Peyer's patch (tissue), 4 donors: ENCODE measurements at regions not wholly inside any gene's neighbourhood (a gene's known extent, or its start where the extent isn't known, plus 50 kb on each side); places are given as distances from the start of the nearest gene placed in this dataset.

Experiments used
- POLR2A ChIP-seq, 2 donors: fragments of 450-650 bp; IDR thresholded peaks; one replicate each; pipeline ENCODE4 v1.5.1; 2017; ENCODE audit warnings: antibody characterized with exemption in 2 of 2, mild to moderate bottlenecking in 2 of 2, moderate library complexity in 2 of 2
- TF ChIP-seq, protein P1 (sequence below), 6 experiments: fragments of 450-650 bp in 4 of 6; fragments of 200-600 bp in 2 of 6; sonication (generic) in 1 of 6; IDR thresholded peaks; one replicate each; pipeline ENCODE4 v1.5.1; 2017 to 2019; ENCODE audit warnings: antibody characterized with exemption in 6 of 6, mild to moderate bottlenecking in 3 of 6, moderate library complexity in 1 of 6

DNA sequence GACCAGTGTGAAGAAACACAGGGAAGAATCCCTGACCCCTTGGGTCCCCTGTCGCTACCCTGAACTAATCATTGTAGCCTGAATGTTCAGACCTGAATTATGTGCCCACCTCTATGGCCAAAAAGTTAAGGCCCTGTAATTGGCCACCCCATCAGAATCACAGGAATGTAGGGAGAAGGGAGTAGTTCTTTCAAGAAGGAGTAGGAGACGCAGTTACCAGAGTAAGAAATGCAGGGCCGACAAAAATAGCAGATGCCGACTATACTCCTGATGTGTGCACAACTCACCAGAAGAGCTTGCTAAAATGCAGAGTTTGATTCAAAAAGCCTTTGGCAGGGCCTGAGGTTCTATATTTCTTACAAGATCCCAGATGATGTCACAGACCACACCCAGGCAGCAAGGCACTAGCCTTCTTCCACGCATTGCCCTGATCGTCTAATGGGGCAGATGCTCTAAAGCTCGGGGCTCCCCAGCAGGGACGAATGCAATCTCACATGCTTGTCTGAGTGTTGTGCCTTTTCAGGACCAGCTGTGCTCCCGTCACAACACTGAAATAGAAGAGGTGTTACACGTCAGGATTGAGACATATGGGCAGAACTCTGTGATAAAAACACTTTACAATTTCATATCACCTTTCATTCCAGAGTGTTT lies 161.0 kb upstream of the FAM241A start:
- TF ChIP-seq POLR2A (IDR thresholded peaks at IDR 0.05): no peak
- TF ChIP-seq, protein P1, sequence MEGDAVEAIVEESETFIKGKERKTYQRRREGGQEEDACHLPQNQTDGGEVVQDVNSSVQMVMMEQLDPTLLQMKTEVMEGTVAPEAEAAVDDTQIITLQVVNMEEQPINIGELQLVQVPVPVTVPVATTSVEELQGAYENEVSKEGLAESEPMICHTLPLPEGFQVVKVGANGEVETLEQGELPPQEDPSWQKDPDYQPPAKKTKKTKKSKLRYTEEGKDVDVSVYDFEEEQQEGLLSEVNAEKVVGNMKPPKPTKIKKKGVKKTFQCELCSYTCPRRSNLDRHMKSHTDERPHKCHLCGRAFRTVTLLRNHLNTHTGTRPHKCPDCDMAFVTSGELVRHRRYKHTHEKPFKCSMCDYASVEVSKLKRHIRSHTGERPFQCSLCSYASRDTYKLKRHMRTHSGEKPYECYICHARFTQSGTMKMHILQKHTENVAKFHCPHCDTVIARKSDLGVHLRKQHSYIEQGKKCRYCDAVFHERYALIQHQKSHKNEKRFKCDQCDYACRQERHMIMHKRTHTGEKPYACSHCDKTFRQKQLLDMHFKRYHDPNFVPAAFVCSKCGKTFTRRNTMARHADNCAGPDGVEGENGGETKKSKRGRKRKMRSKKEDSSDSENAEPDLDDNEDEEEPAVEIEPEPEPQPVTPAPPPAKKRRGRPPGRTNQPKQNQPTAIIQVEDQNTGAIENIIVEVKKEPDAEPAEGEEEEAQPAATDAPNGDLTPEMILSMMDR (IDR thresholded peaks at IDR 0.05): no peak
